Right atrium auricular region (tissue), 2 donors: ENCODE measurements at regions not wholly inside any gene's neighbourhood (a gene's known extent, or its start where the extent isn't known, plus 50 kb on each side); places are given as distances from the start of the nearest gene placed in this dataset.
A peak's percentile ranks its signal among the peaks of the same experiment; 100 is the strongest.

ENCODE experiments used
- DNase-seq: peaks from one replicate; pipeline ENCODE4 v3.0.0-alpha.2; 2019; ENCODE audit warnings: low spot score
- H3K27ac ChIP-seq, 2 donors: fragments of 200-600 bp; sonication (generic); 1 replicate in 1 of 2; 2 replicates in 1 of 2; pipeline ENCODE4 v1.5.1; 2016 to 2019
- H3K27me3 ChIP-seq, 2 donors: fragments of 200-600 bp; sonication (generic); one replicate each; pipeline versions ENCODE4 v1.5.1 to v1.6.0; 2017 to 2019
- H3K36me3 ChIP-seq: fragments of 200-600 bp; sonication (generic); one replicate; pipeline ENCODE4 v1.5.1; 2016
- H3K4me1 ChIP-seq, 2 donors: fragments of 200-600 bp; sonication (generic); one replicate each; pipeline versions ENCODE4 v1.5.1 to v1.6.0; 2017 to 2019
- H3K4me3 ChIP-seq, 2 donors: fragments of 200-600 bp; sonication (generic); 1 replicate in 1 of 2; 2 replicates in 1 of 2; pipeline ENCODE4 v1.5.1; 2017 to 2019; ENCODE audit warnings: mild to moderate bottlenecking in 1 of 2, moderate library complexity in 1 of 2
- H3K9me3 ChIP-seq, 2 donors: fragments of 200-600 bp; sonication (generic); one replicate each; pipeline ENCODE4 v1.5.1; 2019
- TF ChIP-seq, protein P1 (sequence below), 2 donors: fragments of 200-600 bp; sonication (generic); IDR thresholded peaks; one replicate each; pipeline ENCODE4 v1.5.1; 2019; ENCODE audit warnings: antibody characterized with exemption in 2 of 2

DNA sequence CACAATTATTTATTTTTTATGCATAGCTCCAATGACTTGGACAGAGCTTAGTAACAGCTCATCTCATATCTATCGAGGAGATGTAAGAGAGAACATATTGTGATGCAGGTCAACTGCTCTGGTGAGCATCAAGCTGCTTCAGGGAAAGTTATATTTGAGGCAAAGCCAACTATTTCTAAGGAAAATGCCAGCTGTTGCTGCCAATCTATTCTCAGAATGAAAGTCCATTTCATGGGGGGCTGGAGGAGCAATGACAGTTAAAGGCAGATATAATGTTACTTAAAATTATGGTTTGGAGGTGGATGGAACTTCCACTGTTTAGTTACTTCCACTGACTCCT, 424.8 kb downstream of the KIF20B start:
- no peak for DNase-seq
- TF ChIP-seq, protein P1, sequence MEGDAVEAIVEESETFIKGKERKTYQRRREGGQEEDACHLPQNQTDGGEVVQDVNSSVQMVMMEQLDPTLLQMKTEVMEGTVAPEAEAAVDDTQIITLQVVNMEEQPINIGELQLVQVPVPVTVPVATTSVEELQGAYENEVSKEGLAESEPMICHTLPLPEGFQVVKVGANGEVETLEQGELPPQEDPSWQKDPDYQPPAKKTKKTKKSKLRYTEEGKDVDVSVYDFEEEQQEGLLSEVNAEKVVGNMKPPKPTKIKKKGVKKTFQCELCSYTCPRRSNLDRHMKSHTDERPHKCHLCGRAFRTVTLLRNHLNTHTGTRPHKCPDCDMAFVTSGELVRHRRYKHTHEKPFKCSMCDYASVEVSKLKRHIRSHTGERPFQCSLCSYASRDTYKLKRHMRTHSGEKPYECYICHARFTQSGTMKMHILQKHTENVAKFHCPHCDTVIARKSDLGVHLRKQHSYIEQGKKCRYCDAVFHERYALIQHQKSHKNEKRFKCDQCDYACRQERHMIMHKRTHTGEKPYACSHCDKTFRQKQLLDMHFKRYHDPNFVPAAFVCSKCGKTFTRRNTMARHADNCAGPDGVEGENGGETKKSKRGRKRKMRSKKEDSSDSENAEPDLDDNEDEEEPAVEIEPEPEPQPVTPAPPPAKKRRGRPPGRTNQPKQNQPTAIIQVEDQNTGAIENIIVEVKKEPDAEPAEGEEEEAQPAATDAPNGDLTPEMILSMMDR (IDR thresholded peaks at IDR 0.05) = no peak
- H3K9me3 ChIP-seq = no peaks in the 10 kb centered on the region
- H3K27me3 ChIP-seq = no peaks in the 10 kb centered on the region
- no peaks in the 10 kb centered on the region for H3K36me3 ChIP-seq
- peaks cover 0 to 19% of the 10 kb centered on the region in 2 donors for H3K4me1 ChIP-seq
- H3K4me3 ChIP-seq = no peak overlapping the region
- no peak overlapping the region for H3K27ac ChIP-seq

DNA sequence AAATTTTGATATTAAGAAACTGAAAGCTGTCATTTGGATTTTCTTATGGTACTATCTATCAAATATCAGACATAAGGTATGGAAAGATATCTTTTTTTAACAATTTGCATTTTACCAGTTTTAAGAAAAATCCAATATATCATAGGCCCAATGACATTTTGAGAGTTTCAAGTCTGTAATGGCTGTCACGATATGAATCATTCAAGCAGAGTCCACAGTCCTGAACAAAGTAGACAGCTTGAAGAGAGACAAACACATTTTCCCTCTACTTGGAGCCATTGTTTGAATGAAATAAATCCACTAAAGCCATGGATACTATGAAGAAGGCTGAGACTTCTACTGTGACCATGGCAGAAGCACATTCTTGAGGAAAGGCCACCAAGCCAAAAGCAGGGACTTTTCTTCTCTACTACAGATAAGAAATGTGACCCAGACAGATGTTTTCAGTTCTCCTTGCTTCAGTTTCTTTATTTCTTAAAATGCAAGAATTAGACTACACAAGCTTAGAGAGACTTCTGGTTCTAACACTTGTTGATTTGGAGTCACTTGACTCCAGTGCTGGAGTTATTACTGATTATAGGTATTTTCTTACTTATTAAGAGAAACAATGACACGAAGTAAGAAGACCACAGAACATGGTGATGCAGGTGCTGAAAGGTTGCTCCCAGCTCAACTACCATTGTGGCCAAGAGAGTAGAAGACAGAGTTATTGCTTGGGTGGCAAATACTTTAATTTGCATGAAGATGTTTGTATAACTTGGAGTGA, 429.1 kb downstream of the KIF20B start:
- Histone ChIP-seq H3K27ac (no peak overlapping the region), H3K36me3 (no peaks in the 10 kb centered on the region), H3K4me1 (peaks cover 0 to 12% of the 10 kb centered on the region in 2 donors), H3K9me3 (peaks cover 0 to 17% of the 10 kb centered on the region in 2 donors), H3K4me3 (no peak overlapping the region), H3K27me3 (no peaks in the 10 kb centered on the region)
- DNase-seq = no peak
- TF ChIP-seq, protein P1 (IDR thresholded peaks at IDR 0.05) = no peak

DNA sequence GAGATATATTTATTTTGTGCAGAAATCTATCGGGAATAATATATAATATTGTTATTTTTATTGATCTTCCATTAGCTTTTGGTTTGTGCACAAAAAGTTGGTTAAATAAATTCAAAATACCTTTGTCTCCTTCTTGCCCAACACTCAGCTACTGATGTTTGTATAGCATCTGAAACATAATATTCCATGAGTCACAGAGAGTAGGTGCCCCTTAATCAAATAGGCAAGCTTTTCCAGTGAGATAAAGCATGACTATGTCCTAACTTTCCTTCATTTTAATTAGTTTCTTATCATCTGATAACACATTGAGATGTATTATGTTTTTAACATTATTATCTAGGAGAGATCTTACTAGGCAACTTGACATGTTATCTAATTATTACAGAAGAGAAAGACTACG, 432.2 kb downstream of the KIF20B start:
- no peak overlapping the region for H3K27ac ChIP-seq
- H3K4me1 ChIP-seq = no peaks in the 10 kb centered on the region
- H3K36me3 ChIP-seq = no peaks in the 10 kb centered on the region
- H3K4me3 ChIP-seq = no peak overlapping the region
- H3K9me3 ChIP-seq = peaks cover 11 to 47% of the 10 kb centered on the region in 2 donors
- TF ChIP-seq, protein P1 (IDR thresholded peaks at IDR 0.05) = no peak
- H3K27me3 ChIP-seq = no peaks in the 10 kb centered on the region
- no peak for DNase-seq

DNA sequence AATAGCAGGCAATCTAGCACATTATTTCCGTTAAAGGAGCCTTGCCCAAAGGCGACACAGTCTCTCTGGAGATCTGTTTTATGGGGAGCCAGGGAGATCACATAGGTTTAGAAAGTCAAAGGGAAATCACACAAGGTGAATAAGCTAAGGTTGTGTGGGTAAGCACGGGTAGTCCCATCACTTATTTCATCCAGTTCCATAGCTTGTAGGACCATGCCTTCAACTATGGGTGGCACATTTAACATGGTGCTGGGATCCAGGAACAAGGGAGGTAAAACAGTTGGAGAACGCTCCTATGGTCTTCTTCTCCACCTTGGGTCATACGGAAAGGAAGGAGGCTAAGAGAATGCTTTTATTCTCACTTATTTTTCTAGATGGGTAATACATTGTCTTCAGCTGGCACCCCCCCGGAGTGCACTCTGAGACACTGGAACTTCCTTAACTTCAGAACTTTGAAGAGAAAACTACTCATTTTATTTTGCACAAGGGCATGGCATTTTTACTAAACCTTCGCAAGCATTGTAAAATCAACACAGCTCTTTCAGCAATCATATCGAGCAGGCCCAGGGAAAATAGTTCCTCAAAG, 435.4 kb downstream of the KIF20B start:
- no peak for DNase-seq
- Histone ChIP-seq H3K9me3 (peaks cover 16 to 50% of the 10 kb centered on the region in 2 donors), H3K36me3 (no peaks in the 10 kb centered on the region), H3K4me1 (no peaks in the 10 kb centered on the region), H3K4me3 (no peak overlapping the region), H3K27me3 (no peaks in the 10 kb centered on the region), H3K27ac (no peak overlapping the region)
- TF ChIP-seq, protein P1 (IDR thresholded peaks at IDR 0.05) = no peak

DNA sequence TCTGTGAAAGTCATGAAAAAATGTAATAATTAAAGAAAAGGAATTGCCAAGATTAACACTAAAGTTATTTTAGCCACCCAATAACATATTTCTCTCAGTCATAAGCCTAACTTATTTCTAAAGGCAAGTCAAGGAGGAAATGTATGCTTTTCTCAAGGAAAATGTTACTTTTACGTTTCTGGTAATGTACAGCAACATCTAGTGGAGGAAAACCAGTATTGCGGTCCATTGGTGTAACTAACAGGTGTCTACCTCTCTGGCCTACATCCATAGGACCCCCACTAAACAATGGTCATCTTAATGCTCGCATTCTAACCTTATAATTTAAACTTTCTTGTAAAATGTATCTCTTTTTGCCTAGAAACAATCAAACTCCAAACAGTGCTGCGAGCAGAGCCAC, 437.5 kb downstream of the KIF20B start:
- Histone ChIP-seq H3K9me3 (peaks cover 16 to 50% of the 10 kb centered on the region in 2 donors), H3K27me3 (no peaks in the 10 kb centered on the region), H3K4me1 (no peaks in the 10 kb centered on the region), H3K4me3 (no peak overlapping the region), H3K27ac (no peak overlapping the region), H3K36me3 (no peaks in the 10 kb centered on the region)
- TF ChIP-seq, protein P1 (IDR thresholded peaks at IDR 0.05) = peak in 1 of 2 donors; percentile 35
- no peak for DNase-seq
